ENCODE measurements at regions not wholly inside any gene's neighbourhood (a gene's known extent, or its start where the extent isn't known, plus 50 kb on each side); places are given as distances from the start of the nearest gene placed in this dataset.

DNA sequence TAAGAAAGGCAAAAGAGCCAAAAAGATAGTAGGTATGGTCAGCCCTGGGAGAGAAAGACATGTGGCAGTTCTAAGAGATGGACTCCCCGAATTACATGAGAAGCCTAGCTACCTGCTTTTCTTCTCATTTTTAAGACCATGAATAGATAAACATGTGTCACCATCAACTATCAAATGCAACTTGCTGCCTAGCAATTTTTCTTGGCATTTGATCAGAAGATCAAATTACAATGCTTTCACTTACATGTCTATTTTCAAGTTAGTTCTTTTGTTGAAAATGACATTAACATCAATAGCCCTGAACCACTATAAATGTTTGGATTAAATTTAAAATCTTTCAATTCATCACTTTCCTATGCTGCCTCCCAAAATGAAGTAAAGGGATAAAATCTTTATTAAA lies 212.3 kb downstream of the HHIPL2 start:
- TF ChIP-seq, protein P1, sequence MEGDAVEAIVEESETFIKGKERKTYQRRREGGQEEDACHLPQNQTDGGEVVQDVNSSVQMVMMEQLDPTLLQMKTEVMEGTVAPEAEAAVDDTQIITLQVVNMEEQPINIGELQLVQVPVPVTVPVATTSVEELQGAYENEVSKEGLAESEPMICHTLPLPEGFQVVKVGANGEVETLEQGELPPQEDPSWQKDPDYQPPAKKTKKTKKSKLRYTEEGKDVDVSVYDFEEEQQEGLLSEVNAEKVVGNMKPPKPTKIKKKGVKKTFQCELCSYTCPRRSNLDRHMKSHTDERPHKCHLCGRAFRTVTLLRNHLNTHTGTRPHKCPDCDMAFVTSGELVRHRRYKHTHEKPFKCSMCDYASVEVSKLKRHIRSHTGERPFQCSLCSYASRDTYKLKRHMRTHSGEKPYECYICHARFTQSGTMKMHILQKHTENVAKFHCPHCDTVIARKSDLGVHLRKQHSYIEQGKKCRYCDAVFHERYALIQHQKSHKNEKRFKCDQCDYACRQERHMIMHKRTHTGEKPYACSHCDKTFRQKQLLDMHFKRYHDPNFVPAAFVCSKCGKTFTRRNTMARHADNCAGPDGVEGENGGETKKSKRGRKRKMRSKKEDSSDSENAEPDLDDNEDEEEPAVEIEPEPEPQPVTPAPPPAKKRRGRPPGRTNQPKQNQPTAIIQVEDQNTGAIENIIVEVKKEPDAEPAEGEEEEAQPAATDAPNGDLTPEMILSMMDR (IDR thresholded peaks at IDR 0.05; ENCODE audit: low read depth, low read length): no peak
- DNase-seq (ENCODE audit: extremely low read depth, low read depth): no peak

DNA sequence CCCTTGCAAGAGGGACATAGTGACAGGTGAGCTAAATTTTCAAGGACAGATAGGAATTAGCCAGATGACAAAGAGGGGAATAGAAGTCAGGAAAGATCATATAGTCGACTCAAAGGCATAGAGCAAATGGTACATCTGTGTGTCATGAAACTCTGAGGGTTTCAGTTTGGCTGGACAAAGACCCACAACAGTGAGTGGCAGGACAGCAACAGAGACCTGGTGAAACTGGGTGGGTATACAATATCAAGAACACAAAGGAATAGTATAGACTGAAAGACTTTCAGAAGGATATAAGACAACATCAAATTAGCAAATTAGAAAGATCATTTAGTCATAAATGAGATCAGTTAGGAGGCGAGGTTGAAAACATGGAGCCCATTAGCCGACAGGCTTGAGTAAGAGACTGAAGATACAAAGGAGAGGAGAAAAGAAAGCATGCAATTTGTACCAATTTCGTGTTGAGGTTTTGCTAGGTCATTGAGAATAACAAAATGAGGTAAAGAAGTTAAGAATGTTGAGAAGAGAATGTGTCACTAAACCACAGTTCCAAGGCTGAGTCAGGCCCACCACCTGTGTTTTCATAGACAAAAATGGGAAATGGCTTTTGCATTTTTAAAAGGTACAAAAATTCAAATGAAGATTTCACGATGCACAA lies 213.8 kb downstream of the HHIPL2 start:
- TF ChIP-seq, protein P1 (IDR thresholded peaks at IDR 0.05; ENCODE audit: low read depth, low read length): no peak
- no peak for DNase-seq (ENCODE audit: extremely low read depth, low read depth)

DNA sequence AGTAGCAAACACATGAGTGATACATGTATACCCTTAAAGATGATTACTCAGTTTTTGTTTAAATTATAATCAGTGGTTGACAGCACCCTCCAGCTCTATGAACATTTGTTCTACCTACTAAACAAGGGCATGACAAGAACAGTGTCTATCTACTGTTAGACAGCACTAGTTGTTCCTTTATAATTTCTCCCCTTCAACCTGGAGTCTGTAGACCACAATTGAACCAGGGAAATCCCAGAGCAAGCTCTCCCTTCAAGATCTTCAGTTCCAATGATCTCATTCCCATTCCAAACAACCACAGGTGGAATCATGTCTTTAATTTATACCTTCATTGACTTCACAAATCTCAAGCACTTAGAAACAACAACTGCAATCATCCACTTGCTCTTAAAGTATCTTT lies 216.1 kb downstream of the HHIPL2 start:
- no peak for DNase-seq (ENCODE audit: extremely low read depth, low read depth)
- TF ChIP-seq, protein P1 (IDR thresholded peaks at IDR 0.05; ENCODE audit: low read depth, low read length): no peak

DNA sequence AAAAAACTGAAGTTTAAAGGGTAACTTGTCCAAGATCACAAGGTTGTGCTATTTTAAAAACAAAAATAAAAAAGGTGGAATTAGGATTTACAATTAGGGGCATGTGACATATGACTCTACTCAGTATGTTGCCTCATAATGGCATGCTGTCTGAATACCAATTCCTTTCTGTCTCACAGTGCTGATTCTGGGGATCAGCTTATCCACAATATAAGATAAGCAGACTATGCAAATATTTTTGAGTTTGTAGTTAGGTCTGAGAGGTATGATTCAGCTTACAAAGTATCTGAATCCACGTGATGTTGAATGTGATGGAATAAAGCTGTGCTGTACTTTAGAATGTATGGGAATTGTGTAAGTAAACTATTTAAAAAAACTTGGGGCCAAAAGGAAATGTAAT lies 216.6 kb downstream of the HHIPL2 start:
- no peak for DNase-seq (ENCODE audit: extremely low read depth, low read depth)

DNA sequence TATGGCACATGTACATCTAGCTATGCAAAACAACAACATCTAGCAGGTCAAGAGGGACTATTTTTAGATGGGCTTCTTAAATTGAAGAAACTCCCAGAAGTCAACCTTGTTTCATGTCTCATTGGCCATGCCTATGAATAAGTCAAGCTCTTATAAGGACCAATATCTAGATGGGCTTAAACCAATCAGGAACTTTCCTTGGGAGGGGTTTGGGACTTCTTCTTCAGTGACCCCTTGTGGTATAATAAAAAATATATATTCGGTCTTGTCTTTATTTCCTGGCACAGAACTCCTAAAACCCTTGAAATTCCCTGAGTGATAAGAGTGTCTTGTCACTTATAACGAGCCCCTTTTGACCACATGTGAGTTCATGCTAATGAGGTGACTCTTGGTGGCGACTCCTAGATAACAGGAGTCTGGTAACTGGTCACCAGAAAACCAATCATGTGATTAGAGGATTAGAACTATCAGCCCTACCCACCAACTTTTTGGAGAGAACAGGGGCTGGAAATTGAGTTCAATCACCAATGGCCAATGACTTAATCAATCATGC lies 218.3 kb downstream of the HHIPL2 start:
- no peak for DNase-seq (ENCODE audit: extremely low read depth, low read depth)
- TF ChIP-seq, protein P1 (IDR thresholded peaks at IDR 0.05; ENCODE audit: low read depth, low read length): no peak

More for the DNA sequence above, 216.6 kb downstream of the HHIPL2 start:
- TF ChIP-seq, protein P1 (IDR thresholded peaks at IDR 0.05; ENCODE audit: low read depth, low read length): no peak

DNA sequence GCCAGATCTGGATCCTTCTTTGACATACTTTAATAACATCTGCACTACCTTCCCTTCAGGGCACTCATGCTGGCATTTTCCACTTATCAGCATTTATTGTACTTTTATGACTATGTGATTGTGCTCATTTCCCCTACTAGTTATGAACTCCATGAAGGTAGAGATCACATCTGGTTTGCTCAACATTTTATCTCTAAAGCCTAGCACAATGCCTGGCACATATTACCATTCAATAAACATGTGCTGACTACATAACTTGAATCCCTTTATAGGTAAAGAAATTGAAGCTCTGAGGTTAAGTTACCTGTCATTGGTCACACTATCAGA lies 221.2 kb downstream of the HHIPL2 start:
- TF ChIP-seq, protein P1 (IDR thresholded peaks at IDR 0.05; ENCODE audit: low read depth, low read length): no peak
- DNase-seq (ENCODE audit: extremely low read depth, low read depth): no peak

DNA sequence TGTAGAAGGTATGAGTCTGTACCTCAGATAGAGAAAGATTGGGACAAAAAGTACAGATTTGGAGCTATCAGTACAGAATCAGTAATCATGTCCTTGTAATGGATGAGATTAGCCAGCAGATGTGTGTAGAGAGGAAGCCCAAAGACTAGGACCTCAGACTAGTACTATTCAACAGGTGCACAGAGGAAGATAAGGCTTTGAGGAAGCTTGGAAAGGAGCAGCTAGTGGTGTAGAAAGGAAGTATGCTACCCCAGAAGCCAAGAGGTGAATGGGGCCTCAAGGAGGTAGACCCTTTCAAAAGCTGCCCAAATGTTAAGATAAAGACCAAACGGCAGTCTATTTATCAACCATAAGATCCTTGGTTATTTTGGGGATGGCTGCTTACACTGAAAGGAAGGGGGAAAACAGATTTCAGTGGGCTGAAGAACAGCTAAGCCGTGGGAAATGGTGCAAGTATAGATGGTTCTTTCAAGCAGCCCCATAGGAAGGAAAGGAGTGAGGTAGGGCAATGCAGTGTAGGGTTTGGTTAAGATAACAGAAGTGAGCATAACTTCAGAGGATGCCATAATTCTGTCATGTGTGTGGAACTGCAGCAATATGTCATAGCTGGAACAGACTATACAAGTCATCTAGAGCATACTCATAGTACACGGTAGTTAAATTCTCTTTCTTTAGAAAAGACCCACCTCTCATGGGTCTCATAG lies 221.7 kb downstream of the HHIPL2 start:
- no peak for DNase-seq (ENCODE audit: extremely low read depth, low read depth)
- TF ChIP-seq, protein P1 (IDR thresholded peaks at IDR 0.05; ENCODE audit: low read depth, low read length): no peak
